HUES48 (cell line): ENCODE measurements at regions not wholly inside any gene's neighbourhood (a gene's known extent, or its start where the extent isn't known, plus 50 kb on each side); places are given as distances from the start of the nearest gene placed in this dataset.

Experiments
- H3K27ac ChIP-seq: one replicate; pipeline ENCODE4 v1.7.0; 2013; ENCODE audit warnings: low read depth, low read length, inconsistent platforms
- H3K27me3 ChIP-seq: 2 replicates; pipeline ENCODE4 v1.6.1; 2013; ENCODE audit warnings: mild to moderate bottlenecking, low read length; ENCODE audit not compliant: control insufficient read depth, insufficient read depth
- H3K36me3 ChIP-seq: 2 replicates; pipeline ENCODE4 v1.6.1; 2013; ENCODE audit warnings: low read length; ENCODE audit not compliant: control insufficient read depth, insufficient read depth
- H3K4me1 ChIP-seq: 2 replicates; pipeline ENCODE4 v1.6.1; 2013; ENCODE audit warnings: mild to moderate bottlenecking, low read length; ENCODE audit not compliant: control insufficient read depth, insufficient read depth
- H3K4me3 ChIP-seq: 2 replicates; pipeline ENCODE4 v1.5.1; 2013; ENCODE audit warnings: mild to moderate bottlenecking, low read depth, low read length
- H3K9ac ChIP-seq: 2 replicates; pipeline ENCODE4 v1.6.1; 2013; ENCODE audit warnings: mild to moderate bottlenecking, low read depth, low read length, moderate library complexity
- H3K9me3 ChIP-seq: 2 replicates; pipeline ENCODE4 v1.6.1; 2013; ENCODE audit warnings: low read length; ENCODE audit not compliant: control insufficient read depth, insufficient read depth

GRCh38 chr16:59188029-59188428, 453.9 kb upstream of the GOT2 start:
- H3K4me1 ChIP-seq, result no peaks in the 10 kb centered on the region
- no peaks in the 10 kb centered on the region for H3K27me3 ChIP-seq
- H3K4me3 ChIP-seq, result no peak overlapping the region
- no peak overlapping the region for H3K27ac ChIP-seq
- H3K9me3 ChIP-seq, result no peaks in the 10 kb centered on the region
- H3K36me3 ChIP-seq, result no peaks in the 10 kb centered on the region
- no peak overlapping the region for H3K9ac ChIP-seq

GRCh38 chr16:59181821-59182420, 447.8 kb upstream of the GOT2 start:
- Histone ChIP-seq H3K4me1 (no peaks in the 10 kb centered on the region), H3K9ac (no peak overlapping the region), H3K4me3 (no peak overlapping the region), H3K36me3 (no peaks in the 10 kb centered on the region), H3K27ac (no peak overlapping the region), H3K27me3 (no peaks in the 10 kb centered on the region), H3K9me3 (no peaks in the 10 kb centered on the region)

GRCh38 chr16:59180083-59180476, 446.0 kb upstream of the GOT2 start:
- Histone ChIP-seq H3K27ac (no peak overlapping the region), H3K9ac (no peak overlapping the region), H3K9me3 (no peaks in the 10 kb centered on the region), H3K4me3 (no peak overlapping the region), H3K4me1 (no peaks in the 10 kb centered on the region), H3K27me3 (no peaks in the 10 kb centered on the region), H3K36me3 (no peaks in the 10 kb centered on the region)

- Histone ChIP-seq H3K9ac (no peak overlapping the region), H3K27me3 (no peaks in the 10 kb centered on the region), H3K9me3 (no peaks in the 10 kb centered on the region), H3K4me3 (no peak overlapping the region), H3K36me3 (no peaks in the 10 kb centered on the region), H3K4me1 (no peaks in the 10 kb centered on the region), H3K27ac (no peak overlapping the region)
Observed at GRCh38 chr16:59179446-59180082, 445.4 kb upstream of the GOT2 start.

- Histone ChIP-seq H3K27ac (no peak overlapping the region), H3K9me3 (no peaks in the 10 kb centered on the region), H3K36me3 (no peaks in the 10 kb centered on the region), H3K4me1 (peaks cover 40% of the 10 kb centered on the region), H3K27me3 (no peaks in the 10 kb centered on the region), H3K4me3 (no peak overlapping the region), H3K9ac (no peak overlapping the region)
Observed at GRCh38 chr16:59173408-59173831, 439.3 kb upstream of the GOT2 start.

GRCh38 chr16:59170099-59170712, 436.1 kb upstream of the GOT2 start:
- no peaks in the 10 kb centered on the region for H3K27me3 ChIP-seq
- H3K36me3 ChIP-seq, result no peaks in the 10 kb centered on the region
- H3K9me3 ChIP-seq, result no peaks in the 10 kb centered on the region
- H3K27ac ChIP-seq, result peak overlapping the region; percentile 94
- H3K4me3 ChIP-seq, result peak overlapping the region; percentile 48
- peaks cover 47% of the 10 kb centered on the region for H3K4me1 ChIP-seq
- peak overlapping the region; percentile 64 for H3K9ac ChIP-seq

GRCh38 chr16:59169168-59169567, 435.1 kb upstream of the GOT2 start:
- no peaks in the 10 kb centered on the region for H3K36me3 ChIP-seq
- H3K27ac ChIP-seq, result peak overlapping the region; percentile 45
- no peaks in the 10 kb centered on the region for H3K9me3 ChIP-seq
- H3K27me3 ChIP-seq, result no peaks in the 10 kb centered on the region
- H3K9ac ChIP-seq, result no peak overlapping the region; the same call in 1 of the 2 replicates
- H3K4me3 ChIP-seq, result no peak overlapping the region
- peaks cover 47% of the 10 kb centered on the region for H3K4me1 ChIP-seq

- no peaks in the 10 kb centered on the region for H3K36me3 ChIP-seq
- peak overlapping the region; percentile 45 for H3K27ac ChIP-seq
- no peak overlapping the region; the same call in 1 of the 2 replicates for H3K9ac ChIP-seq
- H3K9me3 ChIP-seq, result no peaks in the 10 kb centered on the region
- no peaks in the 10 kb centered on the region for H3K27me3 ChIP-seq
- peaks cover 45% of the 10 kb centered on the region for H3K4me1 ChIP-seq
- no peak overlapping the region for H3K4me3 ChIP-seq
Observed at GRCh38 chr16:59168461-59169114, 434.5 kb upstream of the GOT2 start.

- Histone ChIP-seq H3K9me3 (no peaks in the 10 kb centered on the region), H3K36me3 (no peaks in the 10 kb centered on the region), H3K4me3 (no peak overlapping the region), H3K27ac (no peak overlapping the region), H3K4me1 (peaks cover 17% of the 10 kb centered on the region), H3K9ac (no peak overlapping the region), H3K27me3 (no peaks in the 10 kb centered on the region)
Observed at GRCh38 chr16:59164461-59164860, 430.3 kb upstream of the GOT2 start.

GRCh38 chr16:59163371-59164055, 429.4 kb upstream of the GOT2 start:
- Histone ChIP-seq H3K9ac (no peak overlapping the region), H3K9me3 (no peaks in the 10 kb centered on the region), H3K27me3 (no peaks in the 10 kb centered on the region), H3K4me1 (peaks cover 8% of the 10 kb centered on the region), H3K4me3 (no peak overlapping the region), H3K27ac (no peak overlapping the region), H3K36me3 (no peaks in the 10 kb centered on the region)
